T1000 (cell line): ENCODE measurements at regions not wholly inside any gene's neighbourhood (a gene's known extent, or its start where the extent isn't known, plus 50 kb on each side); places are given as distances from the start of the nearest gene placed in this dataset.

Experiments
- DNase-seq: peaks from one replicate; lab custom pipeline; 2025; ENCODE audit warnings: mixed read lengths; lab: John Stamatoyannopoulos, UW

DNA sequence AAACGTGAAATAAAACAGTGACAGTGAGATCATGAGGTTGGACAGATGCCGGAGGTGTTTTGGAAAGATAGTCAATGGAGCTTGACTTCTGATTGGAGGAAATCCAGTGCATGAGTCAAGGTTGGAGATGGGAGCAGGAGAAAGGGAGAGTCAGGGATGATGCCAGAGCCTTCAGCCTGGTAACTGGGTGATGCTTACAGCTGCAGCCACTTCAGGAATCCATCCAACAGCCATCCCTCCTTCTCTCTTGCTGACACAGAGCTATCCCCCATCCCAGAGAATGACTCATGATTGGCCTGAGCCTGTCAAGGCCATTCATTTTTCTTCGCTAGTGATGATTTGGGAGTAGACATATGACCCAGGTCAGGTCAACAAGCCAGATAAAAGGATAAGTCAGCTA, 112.8 kb downstream of the SAMD5 start:
- peak; percentile 55 for DNase-seq

DNA sequence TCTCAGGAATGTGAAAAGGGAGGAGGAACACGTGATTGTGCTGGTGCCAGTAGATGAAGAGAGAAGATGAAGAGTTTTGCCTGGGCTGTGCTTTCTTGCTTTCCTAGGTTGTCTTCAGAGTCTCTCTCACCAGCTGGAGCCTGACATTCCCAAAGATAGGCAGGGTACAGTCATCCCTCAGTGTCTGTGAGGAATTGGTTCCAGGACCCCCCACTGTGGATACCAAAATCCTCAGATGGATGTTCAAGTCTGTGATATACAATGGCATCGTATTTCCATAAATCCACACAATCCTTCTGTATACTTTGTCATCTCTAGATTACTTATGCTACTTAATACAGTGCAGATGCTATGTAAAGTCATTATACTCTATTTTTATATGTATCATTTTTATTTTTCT, 113.5 kb downstream of the SAMD5 start:
- DNase-seq: no peak

DNA sequence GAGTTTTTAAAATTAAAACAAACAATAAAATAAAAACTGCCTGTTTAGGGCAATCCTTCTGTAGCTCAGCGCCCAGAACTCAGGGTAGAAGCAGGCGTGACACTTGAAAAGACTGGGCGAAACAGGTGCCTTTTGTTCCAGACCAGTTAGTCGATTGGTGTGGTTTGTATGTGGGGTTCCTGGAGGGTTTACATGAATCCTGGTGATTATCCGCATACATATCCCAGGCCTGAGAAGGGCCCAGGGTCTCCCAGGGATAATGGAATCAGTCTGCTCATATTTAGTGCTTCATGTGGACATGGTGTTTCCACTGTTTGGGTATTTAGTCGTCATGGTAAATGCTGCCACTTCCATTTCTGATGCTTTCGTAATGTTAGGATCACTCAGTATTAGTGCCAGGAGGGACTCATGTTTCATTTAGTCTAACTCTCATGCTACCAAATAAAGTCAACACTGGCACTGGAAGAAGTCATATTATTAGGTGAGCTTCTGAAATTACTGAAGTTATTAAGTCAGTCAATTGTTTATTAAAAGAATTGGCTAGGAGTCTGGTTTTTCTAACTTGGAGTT, 116.5 kb downstream of the SAMD5 start:
- DNase-seq: no peak

- DNase-seq: no peak
Measured at GRCh38 chr6:147625946-147626345, 117.5 kb downstream of the SAMD5 start.

DNA sequence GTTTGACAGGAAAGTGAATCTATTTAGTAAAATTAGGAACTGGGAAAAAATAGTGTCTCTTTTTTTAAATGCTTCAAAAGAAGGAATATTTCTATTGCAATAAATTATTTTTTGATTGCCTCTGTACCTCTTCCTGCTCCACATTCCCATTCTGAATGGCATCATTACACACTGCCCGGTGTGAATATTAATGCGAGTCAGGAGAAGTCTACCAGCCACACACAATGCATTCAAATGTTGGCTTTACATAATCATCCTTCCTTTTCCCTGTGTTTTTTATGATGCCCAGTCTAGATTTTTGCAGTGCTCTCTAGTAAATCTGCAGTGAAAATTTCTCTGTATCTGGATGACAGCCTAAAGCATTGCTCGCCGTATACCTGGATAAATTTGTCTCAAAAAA, 118.9 kb downstream of the SAMD5 start:
- no peak for DNase-seq

GRCh38 chr6:147633191-147633590, 124.7 kb downstream of the SAMD5 start:
- DNase-seq: no peak

- DNase-seq: no peak
Measured at GRCh38 chr6:147637620-147638195, 129.2 kb downstream of the SAMD5 start.

GRCh38 chr6:147639279-147639678, 130.8 kb downstream of the SAMD5 start:
- DNase-seq: no peak

DNA sequence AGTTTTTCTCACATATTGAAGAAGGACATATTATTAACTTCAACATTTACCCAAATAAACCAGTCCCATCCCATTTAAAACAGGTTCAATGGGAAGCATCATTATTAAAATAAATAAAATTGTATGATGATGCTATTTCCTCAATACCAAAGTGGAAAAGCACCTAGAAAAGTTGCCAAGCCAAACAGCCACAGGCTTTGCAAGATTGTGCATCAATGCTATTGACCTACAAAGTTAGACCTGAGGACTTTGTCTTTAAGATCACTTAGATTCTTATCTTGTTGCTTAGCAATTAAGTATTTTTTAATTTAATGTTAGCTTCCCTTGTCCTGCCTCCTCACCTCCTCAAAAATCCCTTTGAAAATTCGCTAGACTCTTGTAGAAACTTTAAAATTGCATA, 132.1 kb downstream of the SAMD5 start:
- no peak for DNase-seq

DNA sequence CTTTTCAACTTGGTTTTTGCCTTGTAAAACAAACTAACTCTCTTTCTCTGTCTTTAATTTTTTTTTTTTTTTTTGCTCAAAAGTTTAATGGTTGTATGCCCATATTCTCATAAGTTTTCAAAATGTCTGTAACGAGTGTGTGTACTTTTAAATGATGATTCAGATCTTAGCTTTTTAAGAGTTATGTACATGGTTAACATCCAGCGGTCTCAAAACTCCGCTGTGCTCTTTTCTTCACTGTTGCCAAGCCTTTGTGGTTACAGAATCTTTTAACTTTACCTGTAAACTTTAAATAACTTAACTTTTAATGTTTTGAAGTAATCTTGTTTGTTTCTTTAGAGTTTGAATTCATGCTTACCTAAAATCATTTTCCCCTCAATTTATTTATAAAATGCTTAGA, 133.0 kb downstream of the SAMD5 start:
- no peak for DNase-seq

GRCh38 chr6:147642458-147642857, 134.0 kb downstream of the SAMD5 start:
- DNase-seq: peak; percentile 18

- no peak for DNase-seq
Measured at GRCh38 chr6:147643341-147644200, 135.1 kb downstream of the SAMD5 start.

- DNase-seq: no peak
Measured at GRCh38 chr6:147648916-147649315, 140.4 kb downstream of the SAMD5 start.

GRCh38 chr6:147651249-147652063, 143.0 kb downstream of the SAMD5 start:
- no peak for DNase-seq

DNA sequence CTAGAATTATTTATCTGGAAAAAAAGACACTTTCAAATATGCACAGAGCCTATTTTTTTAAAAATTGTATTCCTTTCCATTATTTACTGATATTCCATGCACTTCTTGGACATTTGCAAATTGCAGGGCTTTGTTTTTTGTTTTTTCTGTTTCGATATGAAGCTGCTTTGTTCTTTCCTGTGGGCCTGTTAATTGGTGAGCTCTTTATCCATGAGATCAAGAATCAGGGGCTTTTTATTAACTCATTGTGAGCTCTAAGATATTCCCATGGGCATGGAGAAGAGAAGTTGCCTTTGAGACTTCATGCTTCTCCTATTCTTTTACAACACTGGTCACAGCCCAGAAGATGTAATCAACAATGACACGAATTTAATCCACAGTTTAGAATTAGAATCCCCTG, 145.1 kb downstream of the SAMD5 start:
- DNase-seq: no peak

- no peak for DNase-seq
Measured at GRCh38 chr6:147654103-147654845, 145.8 kb downstream of the SAMD5 start.

GRCh38 chr6:147660334-147661311, 152.1 kb downstream of the SAMD5 start:
- DNase-seq: no peak

GRCh38 chr6:147662646-147663045, 154.2 kb downstream of the SAMD5 start:
- no peak for DNase-seq

GRCh38 chr6:147664092-147664491, 155.6 kb downstream of the SAMD5 start:
- DNase-seq: no peak

- DNase-seq: no peak
Measured at GRCh38 chr6:147666255-147666654, 157.8 kb downstream of the SAMD5 start.

DNA sequence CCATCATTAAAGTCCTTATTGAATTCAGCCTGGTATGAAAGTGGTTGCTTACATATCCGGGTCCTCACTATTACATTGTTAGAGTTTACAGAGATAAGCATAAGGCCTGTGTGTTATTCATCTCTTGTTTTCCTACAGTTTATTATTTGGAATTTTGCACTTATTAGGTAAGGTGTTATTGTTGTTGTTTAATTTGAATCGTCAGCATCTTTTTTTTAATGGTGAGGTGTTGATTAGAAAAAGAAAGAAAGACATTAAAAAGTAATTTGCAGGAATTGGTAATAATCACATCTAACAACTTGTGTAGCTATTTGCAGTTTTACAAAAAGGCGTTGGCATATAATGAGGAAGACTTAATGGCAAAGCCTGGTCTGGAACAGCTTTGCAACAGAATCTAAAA, 158.6 kb downstream of the SAMD5 start:
- DNase-seq: no peak
